A549 (cell line): ENCODE measurements at regions not wholly inside any gene's neighbourhood (a gene's known extent, or its start where the extent isn't known, plus 50 kb on each side); places are given as distances from the start of the nearest gene placed in this dataset.

ENCODE experiments used
- ATAC-seq, 2 experiments: fragments of 200-7000 bp in 1 of 2; fragments of >200 bp in 1 of 2; cut with Nextera tagmentation in 1 of 2; cut with Tn5 transposase in 1 of 2; 3 replicates each; pipeline versions ENCODE4 v1.8.0 to v1.9.1; 2018 to 2020; ENCODE audit warnings: mild to moderate bottlenecking in 1 of 2, moderate library complexity in 1 of 2
- CTCF ChIA-PET: fragments of 300-600 bp; sonication (Branson Sonifier 250); formaldehyde crosslinking; extraction: SDS; loops from one replicate; lab custom pipeline; 2021; ENCODE audit warnings: antibody characterized with exemption, inconsistent platforms; lab: Yijun Ruan, JAX
- POLR2A ChIA-PET: fragments of 350-600 bp; formaldehyde crosslinking; extraction: SDS; loops from one replicate; lab custom pipeline; 2021; ENCODE audit warnings: antibody characterized with exemption, inconsistent platforms; lab: Yijun Ruan, JAX
- DNase-seq, 2 experiments: peaks; one replicate each; pipeline versions ENCODE4 v3.0.0 to v3.0.0-alpha.2; 2011 to 2016; ENCODE audit warnings: low read depth in 1 of 2, low spot score in 1 of 2
- FAIRE-seq: peaks from 2 replicates; lab custom pipeline; 2011; peaks lifted over from hg19 to GRCh38; lab: Jason Lieb, UNC
- H3K27ac ChIP-seq, 2 experiments: fragments of >200 bp; sonication (Bioruptor Twin); formaldehyde crosslinking; 3 replicates each; pipeline ENCODE4 v1.5.1; 2016 to 2017
- H3K4me1 ChIP-seq: fragments of >200 bp; sonication (Bioruptor Twin); formaldehyde crosslinking; 3 replicates; pipeline ENCODE4 v1.6.1; 2016
- H3K4me2 ChIP-seq: fragments of >200 bp; sonication (Bioruptor Twin); formaldehyde crosslinking; 3 replicates; pipeline ENCODE4 v1.6.1; 2016
- H3K4me3 ChIP-seq: fragments of >200 bp; sonication (Bioruptor Twin); formaldehyde crosslinking; 3 replicates; pipeline ENCODE4 v1.5.1; 2016
- H3K9me3 ChIP-seq: fragments of >200 bp; sonication (Bioruptor Twin); formaldehyde crosslinking; 3 replicates; pipeline ENCODE4 v1.6.1; 2016
- CEBPB ChIP-seq, 2 experiments: fragments of >200 bp in 1 of 2; sonication (Bioruptor Twin) in 1 of 2; formaldehyde crosslinking in 1 of 2; IDR thresholded peaks; 2 replicates each; pipeline ENCODE4 v1.6.1; 2012 to 2016
- CHD2 ChIP-seq: fragments of 150-350 bp; IDR thresholded peaks from 2 replicates; pipeline ENCODE4 v1.6.1; 2014; ENCODE audit warnings: low read length; ENCODE audit not compliant: partially characterized antibody
- CHD4 ChIP-seq: fragments of 200-600 bp; sonication (generic); IDR thresholded peaks from 2 replicates; pipeline ENCODE4 v1.6.1; 2016; ENCODE audit warnings: antibody characterized with exemption, mild to moderate bottlenecking, borderline replicate concordance
- CTCF ChIP-seq: fragments of >200 bp; sonication (Bioruptor Twin); formaldehyde crosslinking; IDR thresholded peaks from 3 replicates; pipeline ENCODE4 v1.5.1; 2016
- EHMT2 ChIP-seq: fragments of 200-600 bp; sonication (generic); IDR thresholded peaks from 2 replicates; pipeline ENCODE4 v1.6.1; 2016; ENCODE audit warnings: antibody characterized with exemption, low read depth, mild to moderate bottlenecking, moderate library complexity
- HDAC2 ChIP-seq: fragments of 200-600 bp; sonication (generic); IDR thresholded peaks from 2 replicates; pipeline ENCODE4 v1.6.1; 2016
- HMGXB4 ChIP-seq: fragments of 250-450 bp; sonication (Bioruptor Pico); IDR thresholded peaks from 2 replicates; pipeline ENCODE4 v1.5.0; 2021; ENCODE audit warnings: mild to moderate bottlenecking, moderate library complexity, borderline replicate concordance
- MAFK ChIP-seq: fragments of 450-650 bp; IDR thresholded peaks from 2 replicates; pipeline ENCODE4 v1.6.1; 2014; ENCODE audit not compliant: partially characterized antibody
- NFE2L2 ChIP-seq: fragments of 150-350 bp; conservative IDR thresholded peaks from 2 replicates; pipeline ENCODE4 v1.6.1; 2014; ENCODE audit warnings: low read length
- PHF8 ChIP-seq: fragments of 200-600 bp; sonication (generic); IDR thresholded peaks from 2 replicates; pipeline ENCODE4 v1.6.1; 2016; ENCODE audit warnings: low read depth, mild to moderate bottlenecking, antibody characterized with exemption, moderate library complexity, borderline replicate concordance
- TFCP2L1 ChIP-seq: fragments of 250-450 bp; sonication (Bioruptor Pico); IDR thresholded peaks from 2 replicates; pipeline ENCODE4 v1.5.0; 2021; ENCODE audit warnings: mild to moderate bottlenecking
- ZFP36 ChIP-seq: fragments of 450-650 bp; IDR thresholded peaks from 2 replicates; pipeline ENCODE4 v1.6.1; 2014; ENCODE audit warnings: borderline replicate concordance; ENCODE audit not compliant: partially characterized antibody
- WGBS: methylation state at CpG from one replicate; pipeline ENCODE4 v1.1.6; 2017; ENCODE audit errors: missing lambda C conversion rate; 5-methylcytosine and 5-hydroxymethylcytosine counted together

GRCh38 chr6:140758169-140758877 lies 1374.4 kb upstream of the GJE1 start:
- no peak for ATAC-seq
- H3K4me1 ChIP-seq = no peaks in the 10 kb centered on the region
- 25% methylated on average over 3 of the region's 3 CpGs for WGBS
- no peaks in the 10 kb centered on the region for H3K9me3 ChIP-seq
- H3K4me3 ChIP-seq = no peak overlapping the region
- ChIA-PET CTCF (no interaction called here), POLR2A (no interaction called here)
- H3K4me2 ChIP-seq = no peak overlapping the region
- no peak for FAIRE-seq
- no peak overlapping the region for H3K27ac ChIP-seq
- TF ChIP-seq CTCF = no peak
- no peak for TF ChIP-seq CHD4
- no peak for TF ChIP-seq HDAC2
- no peak for TF ChIP-seq TFCP2L1 (CRISPR knock-in tag)
- no peak for TF ChIP-seq CEBPB (IDR thresholded peaks at IDR 0.05)
- TF ChIP-seq, all 56 proteins: peak for 0
- DNase-seq = no peak

- no peaks in the 10 kb centered on the region for H3K9me3 ChIP-seq
- no peak overlapping the region for H3K4me3 ChIP-seq
- H3K4me1 ChIP-seq = no peaks in the 10 kb centered on the region
- no peak for DNase-seq
- no peak for TF ChIP-seq PHF8
- TF ChIP-seq, all 56 proteins: peak for 0
- 57% methylated on average over 1 of the region's 1 CpG for WGBS
- ChIA-PET CTCF (no interaction called here), POLR2A (no interaction called here)
- no peak for FAIRE-seq
- ATAC-seq = no peak
- Histone ChIP-seq H3K27ac (no peak overlapping the region), H3K4me2 (no peak overlapping the region)
Observed at GRCh38 chr6:140752234-140752633, 1377.8 kb upstream of the CITED2 start.

GRCh38 chr6:140747114-140747513 lies 1372.7 kb upstream of the CITED2 start:
- Histone ChIP-seq H3K4me3 (no peak overlapping the region), H3K4me1 (no peaks in the 10 kb centered on the region), H3K4me2 (no peak overlapping the region), H3K27ac (no peak overlapping the region), H3K9me3 (peaks cover 3% of the 10 kb centered on the region; the same call in 1 of the 3 replicates)
- DNase-seq (no peak), ATAC-seq (no peak), FAIRE-seq (no peak)
- ChIA-PET POLR2A (no interaction called here), CTCF (no interaction called here)
- 23% methylated on average over 2 of the region's 2 CpGs for WGBS
- TF ChIP-seq EHMT2 (no peak), ZFP36 (peak; percentile 61)

GRCh38 chr6:140744659-140745320 lies 1370.3 kb upstream of the CITED2 start:
- no peak overlapping the region for H3K4me3 ChIP-seq
- H3K27ac ChIP-seq = peak overlapping the region in 1 of 2 experiments; percentile 53; a peak in 2 of 6 replicates
- H3K4me1 ChIP-seq = no peaks in the 10 kb centered on the region
- H3K4me2 ChIP-seq = no peak overlapping the region
- DNase-seq (no peak), FAIRE-seq (no peak), ATAC-seq (no peak)
- POLR2A ChIA-PET = no interaction called here
- CTCF ChIA-PET = interaction anchor here (1.3 kb wide), 1 partner anchor 17 kb away, joined by 3 read pairs; no protein-coding TSS in a partner anchor
- TF ChIP-seq HMGXB4 (CRISPR knock-in tag) (no peak), NFE2L2 (no peak), MAFK (peak; percentile 90), CHD2 (no peak)
- H3K9me3 ChIP-seq = peaks cover 3% of the 10 kb centered on the region; the same call in 1 of the 3 replicates
- WGBS = 46% methylated on average over 2 of the region's 2 CpGs
